Osteocyte (in vitro differentiated cells): ENCODE measurements at regions not wholly inside any gene's neighbourhood (a gene's known extent, or its start where the extent isn't known, plus 50 kb on each side); places are given as distances from the start of the nearest gene placed in this dataset.

Source experiments
- DNase-seq: peaks from one replicate; pipeline ENCODE4 v3.0.0; 2021; ENCODE audit warnings: mixed read lengths; ENCODE audit not compliant: unreplicated experiment; ENCODE audit errors: extremely low spot score
- H3K27ac Mint-ChIP-seq: one replicate; pipeline ENCODE4 v1.8.0; 2021; ENCODE audit warnings: mild to moderate bottlenecking, mixed read lengths; ENCODE audit not compliant: unreplicated experiment
- H3K27me3 Mint-ChIP-seq: one replicate; pipeline ENCODE4 v1.8.0; 2021; ENCODE audit warnings: mixed read lengths; ENCODE audit not compliant: unreplicated experiment
- H3K36me3 Mint-ChIP-seq: one replicate; pipeline ENCODE4 v1.8.0; 2021; ENCODE audit warnings: mixed read lengths; ENCODE audit not compliant: unreplicated experiment
- H3K4me1 Mint-ChIP-seq: one replicate; pipeline ENCODE4 v1.8.0; 2021; ENCODE audit warnings: mixed read lengths; ENCODE audit not compliant: unreplicated experiment
- H3K4me3 Mint-ChIP-seq: one replicate; pipeline ENCODE4 v1.8.0; 2021; ENCODE audit warnings: mild to moderate bottlenecking, moderate library complexity, mixed read lengths; ENCODE audit not compliant: unreplicated experiment
- H3K9me3 Mint-ChIP-seq: one replicate; pipeline ENCODE4 v1.8.0; 2021; ENCODE audit warnings: mixed read lengths; ENCODE audit not compliant: unreplicated experiment
- CTCF ChIP-seq: fragments of 200-600 bp; sonication (generic); IDR thresholded peaks from 2 replicates; pipeline ENCODE4 v1.5.0; 2021; ENCODE audit warnings: antibody characterized with exemption, mild to moderate bottlenecking, moderate library complexity

- Mint-ChIP-seq H3K27me3 (peaks cover 9% of the 10 kb centered on the region), H3K4me1 (peaks cover 2% of the 10 kb centered on the region), H3K9me3 (no peaks in the 10 kb centered on the region), H3K4me3 (no peak overlapping the region), H3K27ac (no peak overlapping the region), H3K36me3 (no peaks in the 10 kb centered on the region)
- no peak for TF ChIP-seq CTCF
- DNase-seq, result no peak
These were observed 71.0 kb upstream of the MDFIC2 start for GRCh38 chr3:70383360-70383831.

GRCh38 chr3:70374179-70374578 lies 61.7 kb upstream of the MDFIC2 start:
- Mint-ChIP-seq H3K27ac (no peak overlapping the region), H3K27me3 (peaks cover 22% of the 10 kb centered on the region), H3K36me3 (no peaks in the 10 kb centered on the region), H3K9me3 (peaks cover 7% of the 10 kb centered on the region), H3K4me3 (no peak overlapping the region), H3K4me1 (no peaks in the 10 kb centered on the region)
- TF ChIP-seq CTCF, result no peak
- no peak for DNase-seq
